ENCODE measurements at regions not wholly inside any gene's neighbourhood (a gene's known extent, or its start where the extent isn't known, plus 50 kb on each side); places are given as distances from the start of the nearest gene placed in this dataset.

DNA sequence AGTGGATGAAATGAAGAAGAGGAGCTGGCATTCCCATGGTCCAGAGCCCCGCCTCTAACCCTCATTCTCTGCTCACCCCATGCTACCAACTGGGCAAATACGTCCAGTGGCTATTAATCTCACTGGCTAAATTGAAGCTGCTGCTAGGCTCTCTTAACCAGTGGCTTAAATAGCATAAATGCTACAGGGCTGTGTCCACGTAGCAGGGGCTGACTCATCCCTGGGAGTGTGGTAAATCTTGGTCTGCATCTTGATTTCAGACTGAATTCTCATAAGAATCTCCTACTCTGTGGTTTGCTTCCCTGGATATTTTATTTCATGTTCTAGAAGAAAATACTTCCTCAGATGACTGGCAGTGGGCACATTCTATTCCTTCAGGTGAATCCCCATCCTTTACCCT lies 193.1 kb upstream of the ARG1 start:
- H3K4ac ChIP-seq (replicated peaks; ENCODE audit: insufficient read length, low read depth, low read length): no peak overlapping the region
- H2BK120ac ChIP-seq (replicated peaks; ENCODE audit: low read depth, low read length): no peak overlapping the region
- H3K79me1 ChIP-seq (ENCODE audit: low read depth, low read length): no peaks in the 10 kb centered on the region
- H2AK5ac ChIP-seq (ENCODE audit: low read depth, low read length): no peak overlapping the region
- no peak overlapping the region for H3K9ac ChIP-seq (replicated peaks in 1 of 4; ENCODE audit: extremely low read depth in 1 of 4, low read depth in 3 of 4, low read length in 3 of 4)
- no peaks in the 10 kb centered on the region; the same call in 1 of the 2 replicates for H3K23me2 ChIP-seq (ENCODE audit: low read depth, low read length)
- no peak overlapping the region for H2BK5ac ChIP-seq (ENCODE audit: low read depth, low read length)
- no peaks in the 10 kb centered on the region for H3K27me3 ChIP-seq (replicated peaks in 1 of 4; ENCODE audit: control insufficient read depth in 3 of 4, extremely low read depth in 1 of 4, insufficient read depth in 3 of 4, low read length in 3 of 4)
- H4K91ac ChIP-seq (replicated peaks; ENCODE audit: insufficient read length, low read length): no peak overlapping the region
- H3K4me3 ChIP-seq (ENCODE audit: extremely low read depth in 1 of 4, insufficient read depth in 2 of 4, low read depth in 3 of 4, low read length in 4 of 4): no peak overlapping the region
- POLR2A ChIA-PET (ENCODE audit: partially characterized antibody): no interaction called here
- no peak overlapping the region for H2AFZ ChIP-seq (ENCODE audit: low read length)
- H2BK15ac ChIP-seq (ENCODE audit: low read length): no peak overlapping the region
- TF ChIP-seq GTF2F1 (IDR thresholded peaks at IDR 0.05; ENCODE audit: borderline replicate concordance, low read depth, low read length) (no peak), TBP (IDR thresholded peaks at IDR 0.05; ENCODE audit: low read depth, low read length) (no peak), SAP30 (IDR thresholded peaks at IDR 0.05; ENCODE audit: insufficient read depth, insufficient replicate concordance, low read length) (no peak), HDAC2 (IDR thresholded peaks at IDR 0.05; ENCODE audit: borderline replicate concordance in 1 of 2, low read depth in 2 of 2, low read length in 2 of 2) (no peak), KDM1A (IDR thresholded peaks at IDR 0.05; ENCODE audit: borderline replicate concordance, low read length) (no peak), RAD21 (IDR thresholded peaks at IDR 0.05 in 1 of 2, conservative IDR thresholded peaks at IDR 0.05 in 1 of 2; ENCODE audit: low read depth in 2 of 2, low read length in 2 of 2) (no peak), EZH2 (IDR thresholded peaks at IDR 0.05; ENCODE audit: low read depth, low read length, severe bottlenecking) (no peak)
- TF ChIP-seq, protein P1, sequence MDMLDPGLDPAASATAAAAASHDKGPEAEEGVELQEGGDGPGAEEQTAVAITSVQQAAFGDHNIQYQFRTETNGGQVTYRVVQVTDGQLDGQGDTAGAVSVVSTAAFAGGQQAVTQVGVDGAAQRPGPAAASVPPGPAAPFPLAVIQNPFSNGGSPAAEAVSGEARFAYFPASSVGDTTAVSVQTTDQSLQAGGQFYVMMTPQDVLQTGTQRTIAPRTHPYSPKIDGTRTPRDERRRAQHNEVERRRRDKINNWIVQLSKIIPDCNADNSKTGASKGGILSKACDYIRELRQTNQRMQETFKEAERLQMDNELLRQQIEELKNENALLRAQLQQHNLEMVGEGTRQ (IDR thresholded peaks at IDR 0.05; ENCODE audit: low read length): no peak
- no peaks in the 10 kb centered on the region for H3K79me2 ChIP-seq (ENCODE audit: control insufficient read depth in 1 of 2, insufficient read depth in 2 of 2, low read length in 2 of 2)
- no peak overlapping the region for H4K8ac ChIP-seq (ENCODE audit: extremely low read depth, insufficient read depth, low read length)
- H3K4me1 ChIP-seq (replicated peaks in 1 of 4; ENCODE audit: control insufficient read depth in 3 of 4, insufficient read depth in 4 of 4, low read length in 3 of 4): peaks cover 0 to 3% (median 0%) of the 10 kb centered on the region in 4 experiments; a peak in 1 of 7 replicates
- H3K27ac ChIP-seq (ENCODE audit: low read depth, low read length): no peak overlapping the region
- no peak overlapping the region for H2BK12ac ChIP-seq (ENCODE audit: low read depth, low read length)
- H4K5ac ChIP-seq (ENCODE audit: insufficient read length, low read depth, low read length): no peak overlapping the region
- no peaks in the 10 kb centered on the region for H4K20me1 ChIP-seq (replicated peaks in 1 of 2; ENCODE audit: control insufficient read depth in 1 of 2, insufficient read depth in 2 of 2, low read length in 2 of 2)
- H3K14ac ChIP-seq (ENCODE audit: insufficient read length): no peak overlapping the region
- no peak overlapping the region for H3K4me2 ChIP-seq (ENCODE audit: insufficient read depth in 1 of 2, low read depth in 2 of 2, low read length in 2 of 2)
- WGBS, 2 experiments (ENCODE audit: extremely low coverage in 1 of 2, insufficient coverage in 1 of 2, insufficient read length in 1 of 2, insufficient replicate concordance in 2 of 2, low coverage in 1 of 2, low lambda C conversion rate in 2 of 2, missing lambda C conversion rate in 1 of 2): 87% methylated on average over 3 of the region's 3 CpGs; no CpG with 5 or more reads in 1 of the 2 experiments
- H3K18ac ChIP-seq (ENCODE audit: extremely low read depth, low read length): no peak overlapping the region
- H2BK20ac ChIP-seq (ENCODE audit: low read length): no peak overlapping the region
- H3K9me3 ChIP-seq (ENCODE audit: insufficient read depth in 2 of 2, low read depth in 1 of 2, low read length in 1 of 2): no peaks in the 10 kb centered on the region
- DNase-seq (ENCODE audit: low read depth in 1 of 2, low spot score in 2 of 2) (no peak), FAIRE-seq (no peak)
- no peak overlapping the region for H3K56ac ChIP-seq (replicated peaks; ENCODE audit: insufficient read length, low read depth, low read length)
- H3K36me3 ChIP-seq (ENCODE audit: control insufficient read depth in 2 of 4, insufficient read depth in 4 of 4, low read length in 3 of 4): no peaks in the 10 kb centered on the region; a peak in 1 of 8 replicates
- H3K23ac ChIP-seq (ENCODE audit: insufficient read length): no peak overlapping the region
- CTCF ChIA-PET (ENCODE audit: partially characterized antibody): interaction anchor here (0.9 kb wide), 1 partner anchor 20 kb away, joined by 3 read pairs; no protein-coding TSS in a partner anchor
